ENCODE measurements at regions not wholly inside any gene's neighbourhood (a gene's known extent, or its start where the extent isn't known, plus 50 kb on each side); places are given as distances from the start of the nearest gene placed in this dataset.

- ATAC-seq (replicated peaks in 6 of 8), result no peak
- H3K27ac ChIP-seq, result no peak overlapping the region
- no peaks in the 10 kb centered on the region for H3K4me1 ChIP-seq (replicated peaks in 1 of 2)
- in situ Hi-C loops (cut with MboI; ENCODE audit: low pct_unique_long_range_greater_than_20kb in 2 of 9, low sequenced_read_pairs in 9 of 9, unreplicated experiment in 9 of 9), result no loop called here
- H3K4me3 ChIP-seq, result no peak overlapping the region
These were observed 1443.5 kb downstream of the FAM133A start for GRCh38 chrX:95117556-95117955.

- Histone ChIP-seq H3K27ac (no peak overlapping the region), H3K4me3 (no peak overlapping the region), H3K4me1 (replicated peaks in 1 of 2) (no peaks in the 10 kb centered on the region)
- in situ Hi-C loops (cut with MboI; ENCODE audit: low pct_unique_long_range_greater_than_20kb in 2 of 9, low sequenced_read_pairs in 9 of 9, unreplicated experiment in 9 of 9), result no loop called here
- peak in 1 of 8 experiments; percentile 62 for ATAC-seq (replicated peaks in 6 of 8)
- 72 to 92% (median 83%) methylated on average over 2 to 4 of the region's 4 CpGs; no CpG with 5 or more reads in 7 of the 10 experiments for WGBS, 10 experiments
These were observed 1472.0 kb downstream of the FAM133A start for GRCh38 chrX:95145848-95146490.

GRCh38 chrX:95152810-95153209 lies 1478.8 kb downstream of the FAM133A start:
- no peak for ATAC-seq (replicated peaks in 6 of 8)
- 0 to 100% (median 80%) methylated on average over 1 to 3 of the region's 4 CpGs; no CpG with 5 or more reads in 7 of the 10 experiments for WGBS, 10 experiments
- Histone ChIP-seq H3K4me1 (replicated peaks in 1 of 2) (no peaks in the 10 kb centered on the region), H3K4me3 (no peak overlapping the region), H3K27ac (no peak overlapping the region)
- in situ Hi-C loops (cut with MboI; ENCODE audit: low pct_unique_long_range_greater_than_20kb in 2 of 9, low sequenced_read_pairs in 9 of 9, unreplicated experiment in 9 of 9), result no loop called here

- in situ Hi-C loops (cut with MboI; ENCODE audit: low pct_unique_long_range_greater_than_20kb in 2 of 9, low sequenced_read_pairs in 9 of 9, unreplicated experiment in 9 of 9), result no loop called here
- no peak overlapping the region for H3K27ac ChIP-seq
- ATAC-seq (replicated peaks in 6 of 8), result no peak
- no peaks in the 10 kb centered on the region for H3K4me1 ChIP-seq (replicated peaks in 1 of 2)
- no peak overlapping the region for H3K4me3 ChIP-seq
These were observed 1482.6 kb downstream of the FAM133A start for GRCh38 chrX:95156566-95156965.
